ENCODE measurements at regions not wholly inside any gene's neighbourhood (a gene's known extent, or its start where the extent isn't known, plus 50 kb on each side); places are given as distances from the start of the nearest gene placed in this dataset.

GRCh38 chr5:171688696-171689495 is 96.7 kb upstream of the SMIM23 start:
- Mint-ChIP-seq H3K4me1 (peaks cover 13% of the 10 kb centered on the region), H3K27ac (no peak overlapping the region), H3K4me3 (no peak overlapping the region), H3K27me3 (ENCODE audit: low read depth, poor library complexity) (peaks cover 8% of the 10 kb centered on the region), H3K9me3 (no peaks in the 10 kb centered on the region), H3K36me3 (ENCODE audit: low read depth) (no peaks in the 10 kb centered on the region)
- DNase-seq = no peak
- TF ChIP-seq, protein P1, sequence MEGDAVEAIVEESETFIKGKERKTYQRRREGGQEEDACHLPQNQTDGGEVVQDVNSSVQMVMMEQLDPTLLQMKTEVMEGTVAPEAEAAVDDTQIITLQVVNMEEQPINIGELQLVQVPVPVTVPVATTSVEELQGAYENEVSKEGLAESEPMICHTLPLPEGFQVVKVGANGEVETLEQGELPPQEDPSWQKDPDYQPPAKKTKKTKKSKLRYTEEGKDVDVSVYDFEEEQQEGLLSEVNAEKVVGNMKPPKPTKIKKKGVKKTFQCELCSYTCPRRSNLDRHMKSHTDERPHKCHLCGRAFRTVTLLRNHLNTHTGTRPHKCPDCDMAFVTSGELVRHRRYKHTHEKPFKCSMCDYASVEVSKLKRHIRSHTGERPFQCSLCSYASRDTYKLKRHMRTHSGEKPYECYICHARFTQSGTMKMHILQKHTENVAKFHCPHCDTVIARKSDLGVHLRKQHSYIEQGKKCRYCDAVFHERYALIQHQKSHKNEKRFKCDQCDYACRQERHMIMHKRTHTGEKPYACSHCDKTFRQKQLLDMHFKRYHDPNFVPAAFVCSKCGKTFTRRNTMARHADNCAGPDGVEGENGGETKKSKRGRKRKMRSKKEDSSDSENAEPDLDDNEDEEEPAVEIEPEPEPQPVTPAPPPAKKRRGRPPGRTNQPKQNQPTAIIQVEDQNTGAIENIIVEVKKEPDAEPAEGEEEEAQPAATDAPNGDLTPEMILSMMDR (IDR thresholded peaks at IDR 0.05) = no peak

DNA sequence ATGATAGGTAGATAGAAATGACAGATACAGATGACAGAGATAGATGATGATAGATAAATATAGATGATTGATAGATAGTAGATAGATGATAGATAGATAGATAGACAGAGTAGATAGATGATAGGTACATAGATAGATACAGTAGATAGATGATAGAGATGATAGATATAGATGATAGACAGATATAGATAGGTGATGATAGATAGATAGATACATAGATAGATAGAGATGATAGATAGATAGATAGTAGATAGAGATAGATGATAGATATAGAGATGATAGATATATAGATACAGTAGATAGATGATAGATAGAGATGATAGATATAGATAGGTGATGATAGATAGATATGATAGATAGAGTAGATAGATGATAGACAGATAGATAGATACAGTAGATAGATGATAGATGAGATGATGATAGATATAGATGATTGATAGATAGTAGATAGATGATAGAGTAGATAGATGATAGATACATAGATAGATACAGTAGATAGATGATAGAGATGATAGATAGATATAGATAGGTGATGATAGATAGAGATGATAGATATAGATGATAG is 95.7 kb upstream of the SMIM23 start:
- Mint-ChIP-seq H3K4me1 (peaks cover 13% of the 10 kb centered on the region), H3K27ac (no peak overlapping the region), H3K9me3 (no peaks in the 10 kb centered on the region), H3K4me3 (no peak overlapping the region), H3K36me3 (ENCODE audit: low read depth) (no peaks in the 10 kb centered on the region), H3K27me3 (ENCODE audit: low read depth, poor library complexity) (peaks cover 10% of the 10 kb centered on the region)
- DNase-seq = no peak
- TF ChIP-seq, protein P1 (IDR thresholded peaks at IDR 0.05) = no peak

DNA sequence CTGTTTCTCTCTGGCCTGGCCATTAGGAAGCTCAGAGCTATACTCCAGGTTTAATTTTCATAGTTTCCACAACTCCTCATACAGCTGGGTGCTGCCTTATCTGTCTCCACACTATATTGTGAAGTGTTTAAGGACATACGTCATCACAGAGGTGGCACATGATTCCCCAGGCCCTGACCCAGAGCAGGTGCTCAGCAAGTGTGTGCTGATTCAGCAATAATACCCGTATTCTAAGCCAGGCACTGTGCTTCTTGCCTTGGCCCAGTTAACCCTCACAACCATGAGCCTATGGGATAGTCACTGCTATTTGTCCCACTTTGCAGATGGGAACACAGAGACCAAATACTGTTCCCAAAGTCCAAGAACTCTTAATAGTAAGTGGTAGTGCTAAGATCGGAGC is 93.5 kb upstream of the SMIM23 start:
- TF ChIP-seq, protein P1 (IDR thresholded peaks at IDR 0.05) = no peak
- no peak for DNase-seq
- Mint-ChIP-seq H3K27me3 (ENCODE audit: low read depth, poor library complexity) (peaks cover 6% of the 10 kb centered on the region), H3K36me3 (ENCODE audit: low read depth) (no peaks in the 10 kb centered on the region), H3K9me3 (no peaks in the 10 kb centered on the region), H3K4me3 (no peak overlapping the region), H3K4me1 (peaks cover 9% of the 10 kb centered on the region), H3K27ac (no peak overlapping the region)

DNA sequence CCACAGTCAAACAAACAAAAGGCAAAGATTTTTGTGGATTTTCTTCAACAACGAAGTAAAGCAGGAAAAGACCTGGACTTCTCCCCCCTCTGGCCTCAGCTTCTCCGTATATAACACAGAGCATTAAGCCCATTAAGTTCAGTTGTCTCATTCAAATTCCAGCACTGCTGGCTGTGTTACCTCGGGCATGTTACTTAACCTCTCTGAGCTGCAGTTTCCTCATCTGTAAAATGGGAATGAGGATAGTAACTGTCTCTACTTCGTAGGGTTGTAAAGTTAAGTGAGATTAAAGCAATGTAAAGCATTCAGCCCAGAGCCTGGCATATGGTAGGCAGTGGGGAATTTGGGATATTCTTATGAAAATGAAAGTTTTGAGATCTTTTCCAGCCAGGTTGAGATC is 92.7 kb upstream of the SMIM23 start:
- Mint-ChIP-seq H3K4me3 (no peak overlapping the region), H3K36me3 (ENCODE audit: low read depth) (no peaks in the 10 kb centered on the region), H3K4me1 (peaks cover under 1% of the 10 kb centered on the region), H3K9me3 (no peaks in the 10 kb centered on the region), H3K27me3 (ENCODE audit: low read depth, poor library complexity) (peaks cover 6% of the 10 kb centered on the region), H3K27ac (no peak overlapping the region)
- DNase-seq = no peak
- TF ChIP-seq, protein P1 (IDR thresholded peaks at IDR 0.05) = no peak

- H3K27ac Mint-ChIP-seq = no peak overlapping the region
- no peaks in the 10 kb centered on the region for H3K4me1 Mint-ChIP-seq
- H3K4me3 Mint-ChIP-seq = no peak overlapping the region
- no peaks in the 10 kb centered on the region for H3K9me3 Mint-ChIP-seq
- H3K36me3 Mint-ChIP-seq (ENCODE audit: low read depth) = no peaks in the 10 kb centered on the region
- peaks cover 6% of the 10 kb centered on the region for H3K27me3 Mint-ChIP-seq (ENCODE audit: low read depth, poor library complexity)
- TF ChIP-seq, protein P1 (IDR thresholded peaks at IDR 0.05) = no peak
- no peak for DNase-seq
These were observed 92.2 kb upstream of the SMIM23 start for GRCh38 chr5:171693412-171693811.

GRCh38 chr5:171695804-171696203 is 89.8 kb upstream of the SMIM23 start:
- DNase-seq = no peak
- TF ChIP-seq, protein P1 (IDR thresholded peaks at IDR 0.05) = no peak
- Mint-ChIP-seq H3K4me3 (no peak overlapping the region), H3K36me3 (ENCODE audit: low read depth) (no peaks in the 10 kb centered on the region), H3K4me1 (peaks cover 16% of the 10 kb centered on the region), H3K9me3 (no peaks in the 10 kb centered on the region), H3K27ac (no peak overlapping the region), H3K27me3 (ENCODE audit: low read depth, poor library complexity) (peaks cover 6% of the 10 kb centered on the region)
